K562 (cell line): ENCODE measurements at regions not wholly inside any gene's neighbourhood (a gene's known extent, or its start where the extent isn't known, plus 50 kb on each side); places are given as distances from the start of the nearest gene placed in this dataset.
A peak's percentile ranks its signal among the peaks of the same experiment; 100 is the strongest.

Source experiments
- ATAC-seq: fragments of 200-7000 bp; cut with Tn5 transposase; 3 replicates; pipeline ENCODE4 v1.9.1; 2020; ENCODE audit warnings: moderate library complexity
- BruUV-seq: library from RNA; stranded (reverse); fragments of 400-500 nt; replicated peaks from 2 replicates; lab custom pipeline; 2021; lab: Mats Ljungman, UMichigan
- CTCF ChIA-PET: fragments of 300-600 bp; formaldehyde crosslinking; extraction: SDS; loops from one replicate; lab custom pipeline; 2021; ENCODE audit warnings: low intra/inter-chr PET ratio; lab: Yijun Ruan, JAX
- POLR2A ChIA-PET: fragments of 300-600, 350-650 bp; sonication (Branson Sonifier 250); formaldehyde crosslinking; extraction: SDS; loops from one replicate; lab custom pipeline; 2021; ENCODE audit warnings: antibody characterized with exemption, inconsistent platforms; lab: Yijun Ruan, JAX
- DNase-seq, 4 experiments: peaks; one replicate each; pipeline versions ENCODE4 v3.0.0 to v3.0.0-alpha.2; 2011 to 2018; ENCODE audit warnings: low spot score in 3 of 4, mixed read lengths in 3 of 4; ENCODE audit errors: extremely low read depth in 1 of 4
- FAIRE-seq: peaks from 2 replicates; lab custom pipeline; 2011; peaks lifted over from hg19 to GRCh38; lab: Jason Lieb, UNC
- H2AFZ ChIP-seq: 2 replicates; pipeline ENCODE4 v1.6.0; 2011; ENCODE audit warnings: low read depth, low read length, control low read depth, inconsistent platforms
- H3K27ac ChIP-seq: fragments of 200-600 bp; 3 replicates; pipeline ENCODE4 v1.8.0; 2011; ENCODE audit warnings: low read depth, mild to moderate bottlenecking, control low read depth, inconsistent platforms, low read length, moderate library complexity, mixed read lengths; ENCODE audit errors: extremely low read depth
- H3K27me3 ChIP-seq, 2 experiments: fragments of 300-600 bp in 1 of 2; 2 replicates in 1 of 2; 3 replicates in 1 of 2; pipeline versions ENCODE4 v1.6.0 to v1.8.0; 2011; ENCODE audit warnings: inconsistent platforms in 2 of 2, low read length in 2 of 2, mild to moderate bottlenecking in 1 of 2, mixed read lengths in 1 of 2, moderate library complexity in 1 of 2; ENCODE audit not compliant: control insufficient read depth in 2 of 2, insufficient read depth in 2 of 2
- H3K36me3 ChIP-seq: fragments of 300-600 bp; 3 replicates; pipeline ENCODE4 v1.8.0; 2011; ENCODE audit warnings: mild to moderate bottlenecking, low read length, inconsistent platforms; ENCODE audit not compliant: control insufficient read depth, insufficient read depth
- H3K4me1 ChIP-seq, 2 experiments: fragments of 200-600 bp in 1 of 2; replicated peaks in 1 of 2; 2 replicates in 1 of 2; 3 replicates in 1 of 2; pipeline versions ENCODE4 v1.5.1 to v1.8.0; 2011; ENCODE audit warnings: inconsistent platforms in 2 of 2, low read length in 2 of 2, mild to moderate bottlenecking in 1 of 2, mixed read lengths in 1 of 2, moderate library complexity in 1 of 2; ENCODE audit not compliant: control insufficient read depth in 2 of 2, insufficient read depth in 2 of 2
- H3K4me2 ChIP-seq: 2 replicates; pipeline ENCODE4 v1.6.1; 2011; ENCODE audit warnings: low read length, control low read depth, inconsistent platforms, mixed read lengths; ENCODE audit not compliant: insufficient read depth
- H3K4me3 ChIP-seq: fragments of 200-600 bp; sonication (generic), shearing (Covaris generic); 2 replicates; pipeline ENCODE4 v1.5.1; 2016; ENCODE audit warnings: control low read depth, inconsistent platforms
- H3K79me2 ChIP-seq: fragments of 200-600 bp; 3 replicates; pipeline ENCODE4 v1.8.0; 2011; ENCODE audit warnings: low read length, inconsistent platforms; ENCODE audit not compliant: control insufficient read depth, insufficient read depth
- H3K9ac ChIP-seq, 2 experiments: 2 replicates each; pipeline versions ENCODE4 v1.6.0 to v1.6.1; 2011; ENCODE audit warnings: low read depth in 2 of 2, low read length in 2 of 2, control low read depth in 1 of 2, inconsistent platforms in 1 of 2, mild to moderate bottlenecking in 1 of 2, mixed read lengths in 1 of 2; ENCODE audit not compliant: insufficient read depth in 1 of 2
- H3K9me1 ChIP-seq: one replicate; pipeline ENCODE4 v1.6.0; 2011; ENCODE audit warnings: inconsistent platforms, mild to moderate bottlenecking, low read length, moderate library complexity; ENCODE audit not compliant: control insufficient read depth, insufficient read depth
- H3K9me3 ChIP-seq: replicated peaks from 2 replicates; pipeline ENCODE4 v1.5.1; 2011; ENCODE audit warnings: low read depth, low read length, inconsistent platforms; ENCODE audit not compliant: control insufficient read depth, insufficient read depth
- H4K20me1 ChIP-seq: replicated peaks from 2 replicates; pipeline ENCODE4 v1.6.1; 2011; ENCODE audit warnings: low read length, inconsistent platforms, mixed read lengths; ENCODE audit not compliant: control insufficient read depth, insufficient read depth
- MXD1 ChIP-seq: fragments of 250-450 bp; sonication (Bioruptor Pico); IDR thresholded peaks from 2 replicates; pipeline ENCODE4 v1.8.0; 2021; ENCODE audit warnings: borderline replicate concordance, mild to moderate bottlenecking, moderate library complexity; ENCODE audit not compliant: poor library complexity, severe bottlenecking
- SPI1 ChIP-seq: IDR thresholded peaks from 2 replicates; pipeline ENCODE4 v1.6.1; 2011; ENCODE audit warnings: low read depth, low read length, control low read depth, borderline replicate concordance
- ZKSCAN1 ChIP-seq: fragments of 150-350 bp; IDR thresholded peaks from 2 replicates; pipeline ENCODE4 v1.6.1; 2016; ENCODE audit warnings: low read depth, low read length
- ZNF551 ChIP-seq: fragments of 250-450 bp; sonication (Bioruptor Pico); IDR thresholded peaks from 2 replicates; pipeline ENCODE4 v1.5.0; 2021; ENCODE audit warnings: mild to moderate bottlenecking, moderate library complexity
- ZZZ3 ChIP-seq: fragments of 450-650 bp; IDR thresholded peaks from 2 replicates; pipeline ENCODE4 v1.6.1; 2016; ENCODE audit warnings: antibody characterized with exemption, mild to moderate bottlenecking, moderate library complexity
- WGBS: fragments of 100-300 bp; shearing (Covaris generic); methylation state at CpG from one replicate; pipeline ENCODE4 v1.1.6; 2016; ENCODE audit warnings: low coverage, mixed read lengths; ENCODE audit not compliant: insufficient coverage; ENCODE audit errors: missing lambda C conversion rate; 5-methylcytosine and 5-hydroxymethylcytosine counted together
- in situ Hi-C: fragments of 300-500 bp; cut with MboI; formaldehyde crosslinking; loops from 4 replicates; pipeline ENCODE4 v1.15.0; 2018; ENCODE audit warnings: inconsistent platforms, mixed read lengths
- intact Hi-C: fragments of 100-400 bp; cut with micrococcal nuclease; formaldehyde crosslinking; loops from 2 replicates; pipeline ENCODE4 v1.14.2; 2022

- Histone ChIP-seq H3K27ac (peak overlapping the region; percentile 48; the same call in 1 of the 3 replicates), H3K36me3 (peaks cover 5% of the 10 kb centered on the region; the same call in 1 of the 3 replicates), H3K27me3 (no peaks in the 10 kb centered on the region), H4K20me1 (no peaks in the 10 kb centered on the region), H3K9ac (peak overlapping the region in 1 of 2 experiments; percentile 14; a peak in 1 of 4 replicates), H3K79me2 (peaks cover 71% of the 10 kb centered on the region), H3K4me1 (peaks cover 34 to 37% of the 10 kb centered on the region in 2 experiments), H2AFZ (no peak overlapping the region), H3K9me1 (peaks cover 8% of the 10 kb centered on the region), H3K9me3 (no peaks in the 10 kb centered on the region), H3K4me2 (no peak overlapping the region), H3K4me3 (no peak overlapping the region)
- no peak for DNase-seq
- BruUV-seq, result no TSS peak
- ChIA-PET CTCF (no interaction called here), POLR2A (interaction anchor here (0.5 to 7.2 kb wide), 8 partner anchors 8 to 419 kb away, joined by 3 to 41 read pairs (median 4); a partner anchor contains a TSS)
- WGBS, result 67% methylated on average over 2 of the region's 2 CpGs
- TF ChIP-seq ZNF551 (no peak), ZKSCAN1 (peak; percentile 92), MXD1 (no peak)
- no peak for ATAC-seq
- intact Hi-C loops (no loop called here), in situ Hi-C loops (no loop called here)
- FAIRE-seq, result no peak
These were observed 60.5 kb upstream of the PNMA1 start for GRCh38 chr14:73774671-73775070.

- CTCF ChIA-PET, result no interaction called here
- H4K20me1 ChIP-seq, result no peaks in the 10 kb centered on the region
- 19% methylated on average over 3 of the region's 3 CpGs for WGBS
These were observed 60.0 kb upstream of the PNMA1 start for GRCh38 chr14:73774241-73774570.

More at GRCh38 chr14:73774241-73774570, 60.0 kb upstream of the PNMA1 start:
- Histone ChIP-seq H3K9ac (peak overlapping the region in 1 of 2 experiments; percentile 14; a peak in 2 of 4 replicates), H3K27ac (peak overlapping the region; percentile 48; the same call in 1 of the 3 replicates), H3K27me3 (no peaks in the 10 kb centered on the region), H3K9me3 (no peaks in the 10 kb centered on the region), H3K4me3 (no peak overlapping the region), H3K4me2 (peak overlapping the region; percentile 50), H3K4me1 (peaks cover 34 to 39% of the 10 kb centered on the region in 2 experiments), H3K79me2 (peaks cover 74% of the 10 kb centered on the region), H3K36me3 (peaks cover 5% of the 10 kb centered on the region; the same call in 1 of the 3 replicates), H2AFZ (no peak overlapping the region), H3K9me1 (peaks cover 8% of the 10 kb centered on the region)
- intact Hi-C loops (no loop called here), in situ Hi-C loops (no loop called here)
- no TSS peak for BruUV-seq
- POLR2A ChIA-PET, result interaction anchor here (0.6 to 7.2 kb wide), 5 partner anchors 12 to 136 kb away, joined by 3 to 41 read pairs (median 3); a partner anchor contains a TSS
- FAIRE-seq (no peak), DNase-seq (no peak), ATAC-seq (no peak; the same call in 2 of the 3 replicates)
- peak; percentile 65; the same call in 1 of the 2 replicates for TF ChIP-seq SPI1
- TF ChIP-seq ZZZ3, result no peak
